Breast epithelium (tissue), 4 donors: ENCODE measurements at regions not wholly inside any gene's neighbourhood (a gene's known extent, or its start where the extent isn't known, plus 50 kb on each side); places are given as distances from the start of the nearest gene placed in this dataset.

Source experiments
- DNase-seq, 2 donors: peaks; one replicate each; pipeline ENCODE4 v3.0.0-alpha.2; 2019; ENCODE audit warnings: low spot score in 2 of 2
- H3K27ac ChIP-seq, 2 donors: fragments of 200-600 bp; sonication (generic) in 1 of 2; one replicate each; pipeline ENCODE4 v1.5.1; 2016 to 2019; ENCODE audit warnings: mild to moderate bottlenecking in 1 of 2
- H3K27me3 ChIP-seq, 2 donors: fragments of 200-600 bp; sonication (generic) in 1 of 2; one replicate each; pipeline versions ENCODE4 v1.5.1 to v1.6.0; 2017 to 2019; ENCODE audit warnings: control low read depth in 1 of 2, mild to moderate bottlenecking in 1 of 2
- H3K36me3 ChIP-seq: fragments of 200-600 bp; one replicate; pipeline ENCODE4 v1.5.1; 2019
- H3K4me1 ChIP-seq, 2 donors: fragments of 200-600 bp; sonication (generic); one replicate each; pipeline ENCODE4 v1.5.1; 2016 to 2019; ENCODE audit warnings: control low read depth in 1 of 2
- H3K4me3 ChIP-seq, 3 donors: fragments of 200-600 bp; sonication (generic); 1 replicate in 2 of 3; 2 replicates in 1 of 3; pipeline ENCODE4 v1.5.1; 2016 to 2019; ENCODE audit warnings: mild to moderate bottlenecking in 3 of 3, moderate library complexity in 2 of 3
- H3K9me3 ChIP-seq, 2 donors: fragments of 200-600 bp; sonication (generic) in 1 of 2; one replicate each; pipeline ENCODE4 v1.5.1; 2016 to 2019; ENCODE audit warnings: control low read depth in 1 of 2
- POLR2A ChIP-seq: fragments of 450-650 bp; IDR thresholded peaks from one replicate; pipeline ENCODE4 v1.6.1; 2016; ENCODE audit warnings: antibody characterized with exemption, mild to moderate bottlenecking, moderate library complexity
- POLR2AphosphoS5 ChIP-seq, 3 donors: sonication (generic); formaldehyde crosslinking; IDR thresholded peaks; one replicate each; pipeline ENCODE4 v1.6.1; 2017; ENCODE audit warnings: antibody characterized with exemption in 3 of 3
- intact Hi-C: fragments of 100-400 bp; cut with DNase I; formaldehyde crosslinking; loops from one replicate; pipeline ENCODE4 v1.15.1; 2023; ENCODE audit warnings: low total_unique reads
- TF ChIP-seq, protein P1 (sequence below), 3 donors: fragments of 450-650 bp; IDR thresholded peaks; one replicate each; pipeline ENCODE4 v1.5.1; 2016 to 2017; ENCODE audit warnings: antibody characterized with exemption in 3 of 3, mild to moderate bottlenecking in 3 of 3, moderate library complexity in 3 of 3

DNA sequence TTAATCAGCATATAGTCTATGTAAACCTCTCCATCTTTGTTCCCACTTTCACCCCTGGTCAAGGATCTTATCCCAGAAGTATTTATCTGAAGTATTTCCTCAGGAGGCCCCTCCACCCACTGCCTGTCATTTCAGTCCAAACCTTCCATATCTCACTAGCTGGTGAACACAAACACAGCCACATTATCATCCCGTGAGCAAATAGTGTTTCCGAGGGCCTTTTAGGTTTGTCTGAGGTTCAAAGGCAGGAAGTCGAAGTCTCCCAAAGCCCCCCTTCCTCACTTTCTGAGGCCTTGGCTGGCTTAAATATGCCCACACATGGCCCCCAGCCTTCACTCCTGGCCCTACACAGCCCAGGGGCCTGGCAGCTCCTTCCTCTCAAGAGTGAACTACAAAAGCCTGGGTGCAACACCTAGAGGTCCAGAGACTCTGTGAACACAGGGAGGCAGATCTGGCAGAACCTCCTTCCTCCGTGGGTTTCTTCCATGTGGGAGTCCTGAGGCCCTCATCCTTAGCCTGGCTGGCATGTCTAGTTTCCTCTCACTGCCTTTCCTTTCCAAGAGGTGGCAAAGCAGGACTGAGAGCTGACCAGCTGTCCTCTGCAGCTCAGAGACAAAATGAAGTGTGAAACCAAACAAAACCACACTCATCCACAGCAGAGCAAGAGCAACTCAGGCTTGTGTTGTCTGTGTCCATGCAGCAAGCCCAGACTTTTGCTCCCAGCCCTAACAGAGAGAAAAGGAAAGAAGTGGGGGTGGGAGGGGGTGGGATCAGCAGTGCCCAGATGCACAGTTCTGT, 264.2 kb downstream of the SS18 start:
- no peaks in the 10 kb centered on the region for H3K36me3 ChIP-seq
- TF ChIP-seq POLR2A (no peak), POLR2AphosphoS5 (IDR thresholded peaks at IDR 0.05) (no peak)
- TF ChIP-seq, protein P1, sequence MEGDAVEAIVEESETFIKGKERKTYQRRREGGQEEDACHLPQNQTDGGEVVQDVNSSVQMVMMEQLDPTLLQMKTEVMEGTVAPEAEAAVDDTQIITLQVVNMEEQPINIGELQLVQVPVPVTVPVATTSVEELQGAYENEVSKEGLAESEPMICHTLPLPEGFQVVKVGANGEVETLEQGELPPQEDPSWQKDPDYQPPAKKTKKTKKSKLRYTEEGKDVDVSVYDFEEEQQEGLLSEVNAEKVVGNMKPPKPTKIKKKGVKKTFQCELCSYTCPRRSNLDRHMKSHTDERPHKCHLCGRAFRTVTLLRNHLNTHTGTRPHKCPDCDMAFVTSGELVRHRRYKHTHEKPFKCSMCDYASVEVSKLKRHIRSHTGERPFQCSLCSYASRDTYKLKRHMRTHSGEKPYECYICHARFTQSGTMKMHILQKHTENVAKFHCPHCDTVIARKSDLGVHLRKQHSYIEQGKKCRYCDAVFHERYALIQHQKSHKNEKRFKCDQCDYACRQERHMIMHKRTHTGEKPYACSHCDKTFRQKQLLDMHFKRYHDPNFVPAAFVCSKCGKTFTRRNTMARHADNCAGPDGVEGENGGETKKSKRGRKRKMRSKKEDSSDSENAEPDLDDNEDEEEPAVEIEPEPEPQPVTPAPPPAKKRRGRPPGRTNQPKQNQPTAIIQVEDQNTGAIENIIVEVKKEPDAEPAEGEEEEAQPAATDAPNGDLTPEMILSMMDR (IDR thresholded peaks at IDR 0.05), result no peak
- no peak overlapping the region for H3K4me3 ChIP-seq
- H3K27me3 ChIP-seq, result no peaks in the 10 kb centered on the region
- H3K4me1 ChIP-seq, result no peaks in the 10 kb centered on the region
- no peak for DNase-seq
- H3K27ac ChIP-seq, result no peak overlapping the region
- intact Hi-C loops, result loop anchor here (1.0 kb wide), 1 partner anchor 12 kb away; no protein-coding TSS in a partner anchor
- peaks cover 0 to 6% of the 10 kb centered on the region in 2 donors for H3K9me3 ChIP-seq

- no peak for TF ChIP-seq POLR2A
- TF ChIP-seq, protein P1 (IDR thresholded peaks at IDR 0.05), result no peak
- no peak for TF ChIP-seq POLR2AphosphoS5 (IDR thresholded peaks at IDR 0.05)
- Histone ChIP-seq H3K36me3 (no peaks in the 10 kb centered on the region), H3K4me3 (no peak overlapping the region), H3K27ac (no peak overlapping the region), H3K27me3 (no peaks in the 10 kb centered on the region), H3K9me3 (peaks cover 0 to 6% of the 10 kb centered on the region in 2 donors), H3K4me1 (no peaks in the 10 kb centered on the region)
- DNase-seq, result no peak
- intact Hi-C loops, result loop anchor here (1.0 kb wide), 1 partner anchor 11 kb away; no protein-coding TSS in a partner anchor
Measured at GRCh38 chr18:25825056-25825455, 265.4 kb downstream of the SS18 start.

GRCh38 chr18:25819746-25820363, 270.6 kb downstream of the SS18 start:
- DNase-seq, result no peak
- Histone ChIP-seq H3K9me3 (peaks cover 0 to 6% of the 10 kb centered on the region in 2 donors), H3K27ac (no peak overlapping the region), H3K27me3 (no peaks in the 10 kb centered on the region), H3K4me1 (no peaks in the 10 kb centered on the region), H3K4me3 (no peak overlapping the region), H3K36me3 (no peaks in the 10 kb centered on the region)
- intact Hi-C loops, result no loop called here
- no peak for TF ChIP-seq POLR2A
- no peak for TF ChIP-seq POLR2AphosphoS5 (IDR thresholded peaks at IDR 0.05)
- TF ChIP-seq, protein P1 (IDR thresholded peaks at IDR 0.05), result no peak

DNA sequence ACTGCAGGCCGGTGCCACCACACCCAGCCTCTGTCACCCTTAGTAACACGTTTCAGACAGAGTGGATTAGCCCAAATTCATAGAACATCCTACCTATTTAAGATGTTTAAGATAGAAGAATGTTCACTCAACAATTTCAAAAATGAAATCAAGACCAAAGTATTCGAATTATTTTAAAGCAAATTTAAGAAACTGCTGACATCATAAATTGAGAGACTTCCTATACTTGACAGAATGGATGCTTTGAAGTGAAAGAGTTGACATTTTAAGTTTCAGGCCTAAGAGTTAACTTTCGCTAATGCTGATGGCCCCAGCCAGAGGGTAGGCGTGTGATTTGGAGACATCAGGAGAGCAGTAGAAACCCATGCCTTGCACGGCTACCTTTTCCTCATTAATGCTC, 271.9 kb downstream of the SS18 start:
- intact Hi-C loops, result no loop called here
- no peaks in the 10 kb centered on the region for H3K27me3 ChIP-seq
- no peaks in the 10 kb centered on the region for H3K4me1 ChIP-seq
- DNase-seq, result no peak
- TF ChIP-seq POLR2AphosphoS5 (IDR thresholded peaks at IDR 0.05) (no peak), POLR2A (no peak)
- TF ChIP-seq, protein P1 (IDR thresholded peaks at IDR 0.05), result no peak
- no peak overlapping the region for H3K4me3 ChIP-seq
- H3K9me3 ChIP-seq, result peaks cover 0 to 1% of the 10 kb centered on the region in 2 donors
- H3K27ac ChIP-seq, result no peak overlapping the region
- H3K36me3 ChIP-seq, result no peaks in the 10 kb centered on the region
